ENCODE measurements at regions not wholly inside any gene's neighbourhood (a gene's known extent, or its start where the extent isn't known, plus 50 kb on each side); places are given as distances from the start of the nearest gene placed in this dataset.

GRCh38 chr3:6189384-6189783, 671.5 kb upstream of the GRM7 start:
- Histone ChIP-seq H3K9me3 (peaks cover 0 to 2% of the 10 kb centered on the region in 2 donors), H3K4me3 (no peak overlapping the region), H3K27ac (no peak overlapping the region), H3K4me1 (no peaks in the 10 kb centered on the region), H3K36me3 (no peaks in the 10 kb centered on the region), H3K27me3 (no peaks in the 10 kb centered on the region)
- intact Hi-C loops (cut with DNase I; ENCODE audit: low total_unique reads) = no loop called here
- no peak for DNase-seq (ENCODE audit: low spot score in 2 of 2)
- TF ChIP-seq POLR2A (IDR thresholded peaks at IDR 0.05) (no peak), POLR2AphosphoS5 (IDR thresholded peaks at IDR 0.05) (no peak), CTCF (IDR thresholded peaks at IDR 0.05) (no peak)

- Histone ChIP-seq H3K36me3 (no peaks in the 10 kb centered on the region), H3K27ac (no peak overlapping the region), H3K9me3 (no peaks in the 10 kb centered on the region), H3K4me1 (no peaks in the 10 kb centered on the region), H3K4me3 (no peak overlapping the region), H3K27me3 (no peaks in the 10 kb centered on the region)
- no peak for TF ChIP-seq POLR2A (IDR thresholded peaks at IDR 0.05)
- no peak for TF ChIP-seq CTCF (IDR thresholded peaks at IDR 0.05)
- no peak for TF ChIP-seq POLR2AphosphoS5 (IDR thresholded peaks at IDR 0.05)
- DNase-seq (ENCODE audit: low spot score in 2 of 2) = no peak
- intact Hi-C loops (cut with DNase I; ENCODE audit: low total_unique reads) = no loop called here
These were observed 656.0 kb upstream of the GRM7 start for GRCh38 chr3:6204891-6205290.

GRCh38 chr3:6216135-6217026, 644.5 kb upstream of the GRM7 start:
- H3K27ac ChIP-seq = no peak overlapping the region
- no peak for DNase-seq (ENCODE audit: low spot score in 2 of 2)
- H3K36me3 ChIP-seq = no peaks in the 10 kb centered on the region
- H3K4me1 ChIP-seq = no peaks in the 10 kb centered on the region
- intact Hi-C loops (cut with DNase I; ENCODE audit: low total_unique reads) = no loop called here
- TF ChIP-seq POLR2AphosphoS5 (IDR thresholded peaks at IDR 0.05) = no peak
- no peaks in the 10 kb centered on the region for H3K27me3 ChIP-seq
- H3K4me3 ChIP-seq = no peak overlapping the region
- no peaks in the 10 kb centered on the region for H3K9me3 ChIP-seq

GRCh38 chr3:6220447-6220846, 640.5 kb upstream of the GRM7 start:
- TF ChIP-seq POLR2AphosphoS5 (IDR thresholded peaks at IDR 0.05) (no peak), CTCF (IDR thresholded peaks at IDR 0.05) (no peak), POLR2A (IDR thresholded peaks at IDR 0.05) (no peak)
- intact Hi-C loops (cut with DNase I; ENCODE audit: low total_unique reads) = no loop called here
- H3K27ac ChIP-seq = no peak overlapping the region
- DNase-seq (ENCODE audit: low spot score in 2 of 2) = no peak
- H3K4me1 ChIP-seq = no peaks in the 10 kb centered on the region
- H3K36me3 ChIP-seq = no peaks in the 10 kb centered on the region
- no peaks in the 10 kb centered on the region for H3K27me3 ChIP-seq
- no peaks in the 10 kb centered on the region for H3K9me3 ChIP-seq
- H3K4me3 ChIP-seq = no peak overlapping the region

- Histone ChIP-seq H3K4me3 (no peak overlapping the region), H3K9me3 (no peaks in the 10 kb centered on the region), H3K27me3 (no peaks in the 10 kb centered on the region), H3K36me3 (no peaks in the 10 kb centered on the region), H3K27ac (no peak overlapping the region), H3K4me1 (no peaks in the 10 kb centered on the region)
- intact Hi-C loops (cut with DNase I; ENCODE audit: low total_unique reads) = no loop called here
- TF ChIP-seq CTCF (IDR thresholded peaks at IDR 0.05) = no peak
- TF ChIP-seq POLR2AphosphoS5 (IDR thresholded peaks at IDR 0.05) = no peak
- TF ChIP-seq POLR2A (IDR thresholded peaks at IDR 0.05) = no peak
- no peak for DNase-seq (ENCODE audit: low spot score in 2 of 2)
These were observed 638.8 kb upstream of the GRM7 start for GRCh38 chr3:6222069-6222468.
